ENCODE measurements at regions not wholly inside any gene's neighbourhood (a gene's known extent, or its start where the extent isn't known, plus 50 kb on each side); places are given as distances from the start of the nearest gene placed in this dataset.

DNA sequence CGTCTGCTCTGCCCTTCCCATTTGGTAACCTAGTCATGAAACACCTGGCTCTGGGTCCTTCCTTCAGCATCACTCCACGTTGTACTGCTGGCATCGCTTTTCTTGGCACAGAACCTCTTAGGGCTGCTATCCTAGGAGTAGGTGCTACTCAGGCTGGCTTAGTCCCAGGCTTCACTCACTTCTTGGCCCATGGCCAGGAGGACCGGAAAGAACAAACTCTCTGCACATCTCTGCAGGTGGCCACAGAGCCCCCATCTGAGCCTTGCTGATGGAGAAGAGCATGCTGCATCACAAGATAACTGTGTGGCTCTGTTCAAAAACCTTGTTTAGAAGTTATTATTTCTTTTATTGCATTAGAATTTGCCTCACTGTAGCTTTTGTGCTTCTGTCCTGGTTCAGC is 447.2 kb upstream of the TNP1 start:
- 85% methylated on average over 4 of the region's 4 CpGs for WGBS (ENCODE audit: low lambda C conversion rate, missing lambda C conversion rate)

GRCh38 chr2:217305882-217306281 is 446.0 kb upstream of the TNP1 start:
- no peak overlapping the region for H2AFZ ChIP-seq
- H3K27me3 ChIP-seq, result no peaks in the 10 kb centered on the region
- no peaks in the 10 kb centered on the region for H3K9me3 ChIP-seq (ENCODE audit: low read depth)
- no peak for DNase-seq (ENCODE audit: low spot score)
- TF ChIP-seq EZH2 (IDR thresholded peaks at IDR 0.05; ENCODE audit: borderline replicate concordance) (no peak), EZH2phosphoT487 (IDR thresholded peaks at IDR 0.05; ENCODE audit: low read depth, severe bottlenecking, unreplicated experiment) (no peak), CTCF (IDR thresholded peaks at IDR 0.05; ENCODE audit: poor library complexity) (no peak)
- H3K4me3 ChIP-seq, result no peak overlapping the region
- H3K4me1 ChIP-seq (ENCODE audit: insufficient read depth), result no peaks in the 10 kb centered on the region
- no peak overlapping the region for H3K4me2 ChIP-seq
- no peak overlapping the region for H3K27ac ChIP-seq
- H3K79me2 ChIP-seq, result no peaks in the 10 kb centered on the region
- H4K20me1 ChIP-seq (ENCODE audit: insufficient read depth, poor library complexity, severe bottlenecking), result no peaks in the 10 kb centered on the region
- 88% methylated on average over 3 of the region's 3 CpGs for WGBS (ENCODE audit: low lambda C conversion rate, missing lambda C conversion rate)
- H3K9me2 ChIP-seq (replicated peaks; ENCODE audit: insufficient read depth), result no peaks in the 10 kb centered on the region
- no peaks in the 10 kb centered on the region for H3K36me3 ChIP-seq (replicated peaks; ENCODE audit: insufficient read depth, low read depth)

More for the DNA sequence above, 447.2 kb upstream of the TNP1 start:
- TF ChIP-seq EZH2 (IDR thresholded peaks at IDR 0.05; ENCODE audit: borderline replicate concordance) (no peak), CTCF (IDR thresholded peaks at IDR 0.05; ENCODE audit: poor library complexity) (no peak), EZH2phosphoT487 (IDR thresholded peaks at IDR 0.05; ENCODE audit: low read depth, severe bottlenecking, unreplicated experiment) (no peak)
- H3K79me2 ChIP-seq, result no peaks in the 10 kb centered on the region
- no peaks in the 10 kb centered on the region for H4K20me1 ChIP-seq (ENCODE audit: insufficient read depth, poor library complexity, severe bottlenecking)
- no peaks in the 10 kb centered on the region for H3K4me1 ChIP-seq (ENCODE audit: insufficient read depth)
- no peaks in the 10 kb centered on the region for H3K36me3 ChIP-seq (replicated peaks; ENCODE audit: insufficient read depth, low read depth)
- H3K9me2 ChIP-seq (replicated peaks; ENCODE audit: insufficient read depth), result no peaks in the 10 kb centered on the region
- no peak for DNase-seq (ENCODE audit: low spot score)
- no peak overlapping the region for H3K4me2 ChIP-seq
- H3K27me3 ChIP-seq, result no peaks in the 10 kb centered on the region
- H3K27ac ChIP-seq, result no peak overlapping the region
- H2AFZ ChIP-seq, result no peak overlapping the region
- H3K9me3 ChIP-seq (ENCODE audit: low read depth), result no peaks in the 10 kb centered on the region
- no peak overlapping the region for H3K4me3 ChIP-seq

- no peak overlapping the region for H2AFZ ChIP-seq
- no peaks in the 10 kb centered on the region for H3K36me3 ChIP-seq (replicated peaks; ENCODE audit: insufficient read depth, low read depth)
- H3K9me2 ChIP-seq (replicated peaks; ENCODE audit: insufficient read depth), result no peaks in the 10 kb centered on the region
- TF ChIP-seq CTCF (IDR thresholded peaks at IDR 0.05; ENCODE audit: poor library complexity) (no peak), EZH2phosphoT487 (IDR thresholded peaks at IDR 0.05; ENCODE audit: low read depth, severe bottlenecking, unreplicated experiment) (no peak), EZH2 (IDR thresholded peaks at IDR 0.05; ENCODE audit: borderline replicate concordance) (no peak)
- no peaks in the 10 kb centered on the region for H4K20me1 ChIP-seq (ENCODE audit: insufficient read depth, poor library complexity, severe bottlenecking)
- no peak overlapping the region for H3K4me3 ChIP-seq
- no peak overlapping the region for H3K27ac ChIP-seq
- H3K9me3 ChIP-seq (ENCODE audit: low read depth), result no peaks in the 10 kb centered on the region
- H3K4me1 ChIP-seq (ENCODE audit: insufficient read depth), result no peaks in the 10 kb centered on the region
- no peaks in the 10 kb centered on the region for H3K27me3 ChIP-seq
- H3K4me2 ChIP-seq, result no peak overlapping the region
- no peak for DNase-seq (ENCODE audit: low spot score)
- no peaks in the 10 kb centered on the region for H3K79me2 ChIP-seq
These were observed 444.7 kb upstream of the TNP1 start for GRCh38 chr2:217304582-217304981.

DNA sequence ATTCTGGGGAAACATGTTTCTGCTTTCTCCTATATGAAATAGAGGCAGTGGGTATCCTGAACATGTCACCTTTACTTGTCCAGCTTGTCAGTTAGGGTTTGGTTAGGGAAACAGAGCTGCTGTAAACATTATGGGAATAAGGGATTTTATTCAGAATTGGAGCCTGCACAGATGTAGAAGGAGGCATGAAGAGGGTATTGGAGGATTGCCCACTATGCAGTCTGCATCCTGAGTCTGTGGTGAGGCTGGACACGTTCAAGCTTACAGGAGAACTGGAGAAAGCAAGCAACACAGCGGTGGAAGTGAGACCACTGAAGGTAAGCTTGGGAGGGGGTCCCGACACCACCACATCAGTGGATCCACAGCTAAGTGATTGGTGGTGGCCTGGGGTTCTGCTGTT is 443.0 kb upstream of the TNP1 start:
- no peaks in the 10 kb centered on the region for H4K20me1 ChIP-seq (ENCODE audit: insufficient read depth, poor library complexity, severe bottlenecking)
- 77% methylated on average over 3 of the region's 3 CpGs for WGBS (ENCODE audit: low lambda C conversion rate, missing lambda C conversion rate)
- H3K27ac ChIP-seq, result no peak overlapping the region
- no peaks in the 10 kb centered on the region for H3K9me3 ChIP-seq (ENCODE audit: low read depth)
- no peaks in the 10 kb centered on the region for H3K79me2 ChIP-seq
- H3K27me3 ChIP-seq, result no peaks in the 10 kb centered on the region
- H3K4me1 ChIP-seq (ENCODE audit: insufficient read depth), result no peaks in the 10 kb centered on the region
- DNase-seq (ENCODE audit: low spot score), result no peak
- H3K4me2 ChIP-seq, result no peak overlapping the region
- H3K9me2 ChIP-seq (replicated peaks; ENCODE audit: insufficient read depth), result no peaks in the 10 kb centered on the region
- H2AFZ ChIP-seq, result no peak overlapping the region
- H3K36me3 ChIP-seq (replicated peaks; ENCODE audit: insufficient read depth, low read depth), result no peaks in the 10 kb centered on the region
- no peak overlapping the region for H3K4me3 ChIP-seq
- TF ChIP-seq CTCF (IDR thresholded peaks at IDR 0.05; ENCODE audit: poor library complexity) (no peak), EZH2phosphoT487 (IDR thresholded peaks at IDR 0.05; ENCODE audit: low read depth, severe bottlenecking, unreplicated experiment) (no peak), EZH2 (IDR thresholded peaks at IDR 0.05; ENCODE audit: borderline replicate concordance) (no peak)
